CD4-positive, alpha-beta T cell (primary cell): ENCODE measurements at regions not wholly inside any gene's neighbourhood (a gene's known extent, or its start where the extent isn't known, plus 50 kb on each side); places are given as distances from the start of the nearest gene placed in this dataset.

Source experiments
- ATAC-seq: fragments of 200-7000 bp; cut with Tn5 transposase; one replicate; pipeline ENCODE4 v1.10.0; 2022; ENCODE audit warnings: mild to moderate bottlenecking; ENCODE audit not compliant: poor library complexity
- CTCF ChIA-PET: fragments of 350-600 bp; sonication (Branson Sonifier 250); formaldehyde crosslinking; loops from one replicate; lab custom pipeline; 2021; ENCODE audit warnings: antibody characterized with exemption, inconsistent platforms; lab: Charles Lee
- POLR2A ChIA-PET: fragments of 350-600 bp; sonication (Branson Sonifier 250); formaldehyde crosslinking; loops from one replicate; lab custom pipeline; 2021; ENCODE audit warnings: antibody characterized with exemption, inconsistent platforms; lab: Charles Lee
- DNase-seq, 14 experiments: peaks; one replicate each; pipeline ENCODE4 v3.0.0-alpha.2; 2013 to 2020; ENCODE audit warnings: mixed read lengths in 2 of 14
- H3K27ac ChIP-seq, 2 donors: one replicate each; pipeline versions ENCODE4 v1.5.1 to v1.7.0; 2013; ENCODE audit warnings: low read length in 2 of 2, low read depth in 1 of 2, mild to moderate bottlenecking in 1 of 2
- H3K27me3 ChIP-seq, 2 experiments: 1 replicate in 1 of 2; 2 replicates in 1 of 2; pipeline versions ENCODE4 v1.6.1 to v1.7.0; 2013; ENCODE audit warnings: low read length in 2 of 2, control low read depth in 1 of 2, mild to moderate bottlenecking in 1 of 2, moderate library complexity in 1 of 2; ENCODE audit not compliant: insufficient read depth in 2 of 2, control insufficient read depth in 1 of 2
- H3K36me3 ChIP-seq: one replicate; pipeline ENCODE4 v1.6.1; 2013; ENCODE audit warnings: low read length, control low read depth; ENCODE audit not compliant: insufficient read depth
- H3K4me1 ChIP-seq: one replicate; pipeline ENCODE4 v1.6.1; 2013; ENCODE audit warnings: low read length, control low read depth; ENCODE audit not compliant: insufficient read depth
- H3K4me3 ChIP-seq: one replicate; pipeline ENCODE4 v1.5.1; 2013; ENCODE audit warnings: mild to moderate bottlenecking, low read length, moderate library complexity
- H3K9me3 ChIP-seq, 2 experiments: 1 replicate in 1 of 2; 2 replicates in 1 of 2; pipeline versions ENCODE4 v1.6.1 to v1.7.0; 2013; ENCODE audit warnings: low read length in 2 of 2, mild to moderate bottlenecking in 2 of 2, control low read depth in 1 of 2, moderate library complexity in 1 of 2; ENCODE audit not compliant: control insufficient read depth in 1 of 2, insufficient read depth in 1 of 2
- H3K27ac Mint-ChIP-seq: one replicate; pipeline ENCODE4 v1.8.0; 2020; ENCODE audit warnings: mixed read lengths
- H3K27me3 Mint-ChIP-seq: one replicate; pipeline ENCODE4 v1.8.0; 2021; ENCODE audit warnings: mixed read lengths
- H3K36me3 Mint-ChIP-seq: one replicate; pipeline ENCODE4 v1.8.0; 2021; ENCODE audit warnings: low read depth, mixed read lengths
- H3K4me1 Mint-ChIP-seq: one replicate; pipeline ENCODE4 v1.8.0; 2021; ENCODE audit warnings: low read depth, mixed read lengths
- H3K4me3 Mint-ChIP-seq: one replicate; pipeline ENCODE4 v1.8.0; 2020; ENCODE audit warnings: mild to moderate bottlenecking, mixed read lengths
- H3K9me3 Mint-ChIP-seq: one replicate; pipeline ENCODE4 v1.8.0; 2020; ENCODE audit warnings: mixed read lengths
- intact Hi-C, 2 experiments: fragments of 100-400 bp; cut with DNase I in 1 of 2; cut with micrococcal nuclease in 1 of 2; formaldehyde crosslinking; loops; one replicate each; pipeline versions ENCODE4 v1.15.1 to v1.9.0; 2023 to 2025; cut with DNase I, micrococcal nuclease
- TF ChIP-seq, protein P1 (sequence below): fragments of 200-600 bp; IDR thresholded peaks from one replicate; pipeline ENCODE4 v1.8.0; 2022; ENCODE audit warnings: antibody characterized with exemption, mild to moderate bottlenecking

DNA sequence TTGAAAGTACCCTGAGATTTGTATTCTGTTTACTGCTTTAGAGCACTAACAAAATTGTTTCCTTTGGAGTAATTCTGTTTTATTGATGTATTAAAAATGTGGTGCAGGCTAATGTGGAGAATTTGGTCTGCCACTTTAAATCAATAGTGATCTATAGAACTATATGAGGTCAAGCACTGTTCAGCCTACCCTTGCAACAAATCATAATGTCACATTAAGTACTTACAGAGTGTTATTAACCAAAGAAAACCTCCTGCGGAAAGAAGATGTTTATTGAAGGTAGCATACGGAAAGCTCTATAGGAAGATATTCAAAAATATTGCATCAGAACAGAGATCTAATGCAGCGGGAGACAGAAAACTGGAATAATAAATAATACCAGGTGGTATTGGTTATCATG is 865.0 kb upstream of the TYRP1 start:
- no peaks in the 10 kb centered on the region for H3K36me3 Mint-ChIP-seq
- H3K27ac ChIP-seq: no peak overlapping the region
- H3K27me3 Mint-ChIP-seq: no peaks in the 10 kb centered on the region
- POLR2A ChIA-PET: no interaction called here
- H3K4me1 ChIP-seq: no peaks in the 10 kb centered on the region
- H3K9me3 ChIP-seq: peaks cover 0 to under 1% of the 10 kb centered on the region in 2 experiments
- intact Hi-C loops: no loop called here
- H3K4me3 Mint-ChIP-seq: no peak overlapping the region
- no peaks in the 10 kb centered on the region for H3K27me3 ChIP-seq
- H3K36me3 ChIP-seq: no peaks in the 10 kb centered on the region
- DNase-seq (no peak), ATAC-seq (no peak)
- CTCF ChIA-PET: no interaction called here
- no peak overlapping the region for H3K4me3 ChIP-seq
- no peak overlapping the region for H3K27ac Mint-ChIP-seq
- TF ChIP-seq, protein P1, sequence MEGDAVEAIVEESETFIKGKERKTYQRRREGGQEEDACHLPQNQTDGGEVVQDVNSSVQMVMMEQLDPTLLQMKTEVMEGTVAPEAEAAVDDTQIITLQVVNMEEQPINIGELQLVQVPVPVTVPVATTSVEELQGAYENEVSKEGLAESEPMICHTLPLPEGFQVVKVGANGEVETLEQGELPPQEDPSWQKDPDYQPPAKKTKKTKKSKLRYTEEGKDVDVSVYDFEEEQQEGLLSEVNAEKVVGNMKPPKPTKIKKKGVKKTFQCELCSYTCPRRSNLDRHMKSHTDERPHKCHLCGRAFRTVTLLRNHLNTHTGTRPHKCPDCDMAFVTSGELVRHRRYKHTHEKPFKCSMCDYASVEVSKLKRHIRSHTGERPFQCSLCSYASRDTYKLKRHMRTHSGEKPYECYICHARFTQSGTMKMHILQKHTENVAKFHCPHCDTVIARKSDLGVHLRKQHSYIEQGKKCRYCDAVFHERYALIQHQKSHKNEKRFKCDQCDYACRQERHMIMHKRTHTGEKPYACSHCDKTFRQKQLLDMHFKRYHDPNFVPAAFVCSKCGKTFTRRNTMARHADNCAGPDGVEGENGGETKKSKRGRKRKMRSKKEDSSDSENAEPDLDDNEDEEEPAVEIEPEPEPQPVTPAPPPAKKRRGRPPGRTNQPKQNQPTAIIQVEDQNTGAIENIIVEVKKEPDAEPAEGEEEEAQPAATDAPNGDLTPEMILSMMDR: no peak
- no peaks in the 10 kb centered on the region for H3K4me1 Mint-ChIP-seq
- H3K9me3 Mint-ChIP-seq: peaks cover 13% of the 10 kb centered on the region

DNA sequence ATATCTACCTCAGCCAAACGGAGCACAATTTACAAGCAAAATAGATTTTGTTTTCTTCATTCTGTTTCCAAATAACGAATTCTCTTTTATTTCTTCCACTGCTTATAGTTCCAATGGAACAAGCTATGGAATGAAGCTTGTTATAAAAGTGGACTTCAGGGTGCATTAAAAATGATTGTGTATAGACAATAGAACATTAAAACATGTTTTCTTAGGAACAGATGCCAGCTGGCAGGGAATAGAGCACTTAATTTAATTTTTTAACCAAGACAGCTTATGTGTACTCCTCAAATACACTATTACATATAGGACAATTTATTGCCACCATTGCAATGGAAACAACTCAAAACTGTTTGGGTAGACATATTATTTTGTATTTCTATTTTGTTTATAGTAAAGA is 860.1 kb upstream of the TYRP1 start:
- DNase-seq: no peak
- H3K9me3 ChIP-seq: peaks cover 0 to 5% of the 10 kb centered on the region in 2 experiments
- intact Hi-C loops: no loop called here
- no peak overlapping the region for H3K27ac Mint-ChIP-seq
- peaks cover 13% of the 10 kb centered on the region for H3K9me3 Mint-ChIP-seq
- TF ChIP-seq, protein P1: no peak
- ChIA-PET POLR2A (no interaction called here), CTCF (no interaction called here)
- H3K4me1 ChIP-seq: no peaks in the 10 kb centered on the region
- H3K36me3 ChIP-seq: no peaks in the 10 kb centered on the region
- H3K4me1 Mint-ChIP-seq: no peaks in the 10 kb centered on the region
- H3K4me3 ChIP-seq: no peak overlapping the region
- H3K27me3 ChIP-seq: no peaks in the 10 kb centered on the region
- no peaks in the 10 kb centered on the region for H3K36me3 Mint-ChIP-seq
- no peak overlapping the region for H3K4me3 Mint-ChIP-seq
- no peak for ATAC-seq
- H3K27me3 Mint-ChIP-seq: no peaks in the 10 kb centered on the region
- no peak overlapping the region for H3K27ac ChIP-seq

DNA sequence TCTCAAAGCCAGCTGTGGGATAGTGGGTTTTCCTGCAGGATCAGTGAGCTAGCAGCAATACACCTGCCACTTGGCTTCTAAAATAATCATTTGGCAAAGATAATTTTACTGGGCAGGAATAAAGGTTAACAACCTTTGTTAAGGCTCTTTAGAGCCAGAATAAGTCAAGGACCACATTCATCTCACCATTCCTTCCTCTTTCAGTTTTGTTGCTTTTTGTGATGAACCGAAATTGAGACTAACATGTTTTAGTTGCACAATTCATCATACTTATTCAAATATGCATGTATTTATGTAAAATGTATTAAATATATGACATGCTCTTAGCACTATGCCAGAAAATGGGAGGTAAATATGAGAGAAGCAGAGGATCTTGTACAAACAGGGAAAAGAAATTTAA is 824.4 kb upstream of the TYRP1 start:
- ATAC-seq (no peak), DNase-seq (no peak)
- Mint-ChIP-seq H3K27me3 (no peaks in the 10 kb centered on the region), H3K4me1 (no peaks in the 10 kb centered on the region), H3K27ac (no peak overlapping the region), H3K36me3 (no peaks in the 10 kb centered on the region), H3K9me3 (peaks cover 5% of the 10 kb centered on the region), H3K4me3 (no peak overlapping the region)
- no peaks in the 10 kb centered on the region for H3K4me1 ChIP-seq
- H3K4me3 ChIP-seq: no peak overlapping the region
- H3K27me3 ChIP-seq: no peaks in the 10 kb centered on the region
- H3K36me3 ChIP-seq: no peaks in the 10 kb centered on the region
- TF ChIP-seq, protein P1: no peak
- H3K27ac ChIP-seq: no peak overlapping the region
- H3K9me3 ChIP-seq: peaks cover 0 to 15% of the 10 kb centered on the region in 2 experiments
- ChIA-PET CTCF (no interaction called here), POLR2A (no interaction called here)
- intact Hi-C loops: no loop called here
